ENCODE measurements at regions not wholly inside any gene's neighbourhood (a gene's known extent, or its start where the extent isn't known, plus 50 kb on each side); places are given as distances from the start of the nearest gene placed in this dataset.

GRCh38 chr15:94587113-94587512, 355.8 kb downstream of the MCTP2 start:
- H3K27me3 Mint-ChIP-seq = peaks cover 91% of the 10 kb centered on the region
- no peak overlapping the region for H3K27ac Mint-ChIP-seq
- peaks cover 28% of the 10 kb centered on the region for H3K4me1 Mint-ChIP-seq
- H3K9me3 Mint-ChIP-seq = no peaks in the 10 kb centered on the region
- no peaks in the 10 kb centered on the region for H3K36me3 Mint-ChIP-seq
- no peak for DNase-seq
- H3K4me3 Mint-ChIP-seq = no peak overlapping the region

- DNase-seq = no peak
- H3K36me3 Mint-ChIP-seq = no peaks in the 10 kb centered on the region
- no peak overlapping the region for H3K4me3 Mint-ChIP-seq
- no peak overlapping the region for H3K27ac Mint-ChIP-seq
- H3K4me1 Mint-ChIP-seq = peaks cover 23% of the 10 kb centered on the region
- no peaks in the 10 kb centered on the region for H3K9me3 Mint-ChIP-seq
- H3K27me3 Mint-ChIP-seq = peaks cover 84% of the 10 kb centered on the region
These were observed 357.6 kb downstream of the MCTP2 start for GRCh38 chr15:94588993-94589392.

- H3K4me1 Mint-ChIP-seq = peaks cover 3% of the 10 kb centered on the region
- DNase-seq = no peak
- H3K36me3 Mint-ChIP-seq = no peaks in the 10 kb centered on the region
- H3K27me3 Mint-ChIP-seq = peaks cover 79% of the 10 kb centered on the region
- H3K27ac Mint-ChIP-seq = no peak overlapping the region
- H3K4me3 Mint-ChIP-seq = no peak overlapping the region
- H3K9me3 Mint-ChIP-seq = no peaks in the 10 kb centered on the region
These were observed 361.1 kb downstream of the MCTP2 start for GRCh38 chr15:94592495-94592894.

- Mint-ChIP-seq H3K27ac (no peak overlapping the region), H3K9me3 (no peaks in the 10 kb centered on the region), H3K36me3 (no peaks in the 10 kb centered on the region), H3K4me1 (no peaks in the 10 kb centered on the region), H3K4me3 (no peak overlapping the region), H3K27me3 (peaks cover 83% of the 10 kb centered on the region)
- DNase-seq = no peak
These were observed 365.3 kb downstream of the MCTP2 start for GRCh38 chr15:94596707-94597106.

- no peaks in the 10 kb centered on the region for H3K4me1 Mint-ChIP-seq
- no peak overlapping the region for H3K4me3 Mint-ChIP-seq
- no peaks in the 10 kb centered on the region for H3K36me3 Mint-ChIP-seq
- no peak for DNase-seq
- peaks cover 86% of the 10 kb centered on the region for H3K27me3 Mint-ChIP-seq
- peaks cover 2% of the 10 kb centered on the region for H3K9me3 Mint-ChIP-seq
- H3K27ac Mint-ChIP-seq = no peak overlapping the region
These were observed 369.1 kb downstream of the MCTP2 start for GRCh38 chr15:94600505-94600904.

GRCh38 chr15:94602754-94603470, 371.6 kb downstream of the MCTP2 start:
- H3K27me3 Mint-ChIP-seq = peaks cover 88% of the 10 kb centered on the region
- H3K9me3 Mint-ChIP-seq = peaks cover 4% of the 10 kb centered on the region
- H3K4me3 Mint-ChIP-seq = no peak overlapping the region

GRCh38 chr15:94606286-94606685, 374.9 kb downstream of the MCTP2 start:
- Mint-ChIP-seq H3K4me1 (peaks cover 15% of the 10 kb centered on the region), H3K36me3 (no peaks in the 10 kb centered on the region), H3K4me3 (no peak overlapping the region), H3K27ac (no peak overlapping the region), H3K9me3 (peaks cover 7% of the 10 kb centered on the region), H3K27me3 (peaks cover 77% of the 10 kb centered on the region)
- DNase-seq = no peak

More at GRCh38 chr15:94602754-94603470, 371.6 kb downstream of the MCTP2 start:
- H3K27ac Mint-ChIP-seq = no peak overlapping the region
- H3K36me3 Mint-ChIP-seq = no peaks in the 10 kb centered on the region
- DNase-seq = no peak
- H3K4me1 Mint-ChIP-seq = peaks cover 5% of the 10 kb centered on the region

GRCh38 chr15:94607176-94607654, 375.9 kb downstream of the MCTP2 start:
- no peak overlapping the region for H3K27ac Mint-ChIP-seq
- peaks cover 7% of the 10 kb centered on the region for H3K9me3 Mint-ChIP-seq
- peaks cover 15% of the 10 kb centered on the region for H3K4me1 Mint-ChIP-seq
- no peak for DNase-seq
- no peak overlapping the region for H3K4me3 Mint-ChIP-seq
- H3K36me3 Mint-ChIP-seq = no peaks in the 10 kb centered on the region
- peaks cover 79% of the 10 kb centered on the region for H3K27me3 Mint-ChIP-seq

- no peak for DNase-seq
- Mint-ChIP-seq H3K9me3 (peaks cover 7% of the 10 kb centered on the region), H3K36me3 (no peaks in the 10 kb centered on the region), H3K27ac (no peak overlapping the region), H3K4me3 (no peak overlapping the region), H3K4me1 (peaks cover 15% of the 10 kb centered on the region), H3K27me3 (peaks cover 77% of the 10 kb centered on the region)
These were observed 378.7 kb downstream of the MCTP2 start for GRCh38 chr15:94610069-94610468.

GRCh38 chr15:94610485-94610884, 379.1 kb downstream of the MCTP2 start:
- peaks cover 15% of the 10 kb centered on the region for H3K4me1 Mint-ChIP-seq
- H3K27me3 Mint-ChIP-seq = peaks cover 76% of the 10 kb centered on the region
- H3K36me3 Mint-ChIP-seq = no peaks in the 10 kb centered on the region
- no peak overlapping the region for H3K4me3 Mint-ChIP-seq
- DNase-seq = no peak
- H3K27ac Mint-ChIP-seq = no peak overlapping the region
- H3K9me3 Mint-ChIP-seq = peaks cover 5% of the 10 kb centered on the region

GRCh38 chr15:94611656-94612055, 380.3 kb downstream of the MCTP2 start:
- no peak for DNase-seq
- Mint-ChIP-seq H3K4me3 (no peak overlapping the region), H3K9me3 (peaks cover 5% of the 10 kb centered on the region), H3K27me3 (peaks cover 66% of the 10 kb centered on the region), H3K27ac (no peak overlapping the region), H3K4me1 (peaks cover 15% of the 10 kb centered on the region), H3K36me3 (no peaks in the 10 kb centered on the region)

GRCh38 chr15:94615688-94616087, 384.3 kb downstream of the MCTP2 start:
- no peak for DNase-seq
- Mint-ChIP-seq H3K27ac (no peak overlapping the region), H3K27me3 (peaks cover 43% of the 10 kb centered on the region), H3K36me3 (no peaks in the 10 kb centered on the region), H3K4me3 (no peak overlapping the region), H3K4me1 (peaks cover under 1% of the 10 kb centered on the region), H3K9me3 (no peaks in the 10 kb centered on the region)

GRCh38 chr15:94620632-94621031, 389.3 kb downstream of the MCTP2 start:
- Mint-ChIP-seq H3K4me1 (no peaks in the 10 kb centered on the region), H3K9me3 (no peaks in the 10 kb centered on the region), H3K27me3 (peaks cover 4% of the 10 kb centered on the region), H3K36me3 (no peaks in the 10 kb centered on the region), H3K27ac (no peak overlapping the region), H3K4me3 (no peak overlapping the region)
- no peak for DNase-seq

- no peaks in the 10 kb centered on the region for H3K4me1 Mint-ChIP-seq
- H3K9me3 Mint-ChIP-seq = no peaks in the 10 kb centered on the region
- H3K27me3 Mint-ChIP-seq = peaks cover 4% of the 10 kb centered on the region
- H3K36me3 Mint-ChIP-seq = no peaks in the 10 kb centered on the region
- no peak overlapping the region for H3K27ac Mint-ChIP-seq
- no peak overlapping the region for H3K4me3 Mint-ChIP-seq
- DNase-seq = no peak
These were observed 390.4 kb downstream of the MCTP2 start for GRCh38 chr15:94621736-94622135.

- peaks cover 8% of the 10 kb centered on the region for H3K27me3 Mint-ChIP-seq
- DNase-seq = no peak
- peaks cover 7% of the 10 kb centered on the region for H3K4me1 Mint-ChIP-seq
- no peaks in the 10 kb centered on the region for H3K36me3 Mint-ChIP-seq
- H3K27ac Mint-ChIP-seq = no peak overlapping the region
- no peaks in the 10 kb centered on the region for H3K9me3 Mint-ChIP-seq
- no peak overlapping the region for H3K4me3 Mint-ChIP-seq
These were observed 395.6 kb downstream of the MCTP2 start for GRCh38 chr15:94626949-94627348.

GRCh38 chr15:94631608-94632007, 400.2 kb downstream of the MCTP2 start:
- H3K9me3 Mint-ChIP-seq = no peaks in the 10 kb centered on the region
- no peak for DNase-seq
- H3K27me3 Mint-ChIP-seq = peaks cover 34% of the 10 kb centered on the region
- peaks cover 7% of the 10 kb centered on the region for H3K4me1 Mint-ChIP-seq
- no peak overlapping the region for H3K27ac Mint-ChIP-seq
- H3K4me3 Mint-ChIP-seq = no peak overlapping the region
- H3K36me3 Mint-ChIP-seq = no peaks in the 10 kb centered on the region
